ENCODE measurements at regions not wholly inside any gene's neighbourhood (a gene's known extent, or its start where the extent isn't known, plus 50 kb on each side); places are given as distances from the start of the nearest gene placed in this dataset.

DNA sequence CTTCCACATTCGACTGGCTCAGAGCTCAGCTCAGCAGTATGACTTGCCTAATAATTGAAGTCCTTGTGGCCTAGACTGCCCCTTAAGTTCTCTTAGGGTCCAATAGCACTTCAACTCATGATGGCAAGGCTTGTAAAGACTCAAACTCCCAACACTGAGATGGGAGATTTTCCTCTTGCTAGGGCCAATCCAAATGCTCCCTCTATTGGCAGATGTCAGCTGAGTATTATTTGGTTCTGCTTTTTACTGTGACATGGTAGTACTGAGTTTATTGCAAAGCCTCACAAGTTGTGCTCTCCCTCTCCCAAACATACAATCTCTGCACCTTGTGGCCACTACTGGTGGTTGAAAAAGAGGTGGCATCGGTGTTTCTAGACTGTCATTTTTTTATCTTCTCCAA is 164.2 kb downstream of the ALG10 start:
- Mint-ChIP-seq H3K4me3 (ENCODE audit: unreplicated experiment) (no peak overlapping the region), H3K4me1 (ENCODE audit: low read depth, unreplicated experiment) (no peaks in the 10 kb centered on the region), H3K27me3 (ENCODE audit: insufficient read depth, unreplicated experiment) (no peaks in the 10 kb centered on the region), H3K36me3 (ENCODE audit: insufficient read depth, unreplicated experiment) (no peaks in the 10 kb centered on the region), H3K27ac (ENCODE audit: unreplicated experiment) (no peak overlapping the region), H3K9me3 (ENCODE audit: unreplicated experiment) (peaks cover 20% of the 10 kb centered on the region)
- H3K9me3 ChIP-seq = 0 out of 2 replicates have a peak, but pooled peaks cover 11% of the 10 kb centered on the region
- H3K4me3 ChIP-seq (ENCODE audit: low read depth, low read length) = no peak overlapping the region
- no peaks in the 10 kb centered on the region for H3K4me1 ChIP-seq
- no peaks in the 10 kb centered on the region for H3K36me3 ChIP-seq (ENCODE audit: control insufficient read depth, insufficient read depth, low read length)
- CTCF ChIA-PET = no interaction called here
- no peaks in the 10 kb centered on the region for H3K27me3 ChIP-seq (replicated peaks; ENCODE audit: control insufficient read depth, insufficient read depth, low read length)
- BruUV-seq (replicated peaks) = no TSS peak
- TF ChIP-seq, protein P1, sequence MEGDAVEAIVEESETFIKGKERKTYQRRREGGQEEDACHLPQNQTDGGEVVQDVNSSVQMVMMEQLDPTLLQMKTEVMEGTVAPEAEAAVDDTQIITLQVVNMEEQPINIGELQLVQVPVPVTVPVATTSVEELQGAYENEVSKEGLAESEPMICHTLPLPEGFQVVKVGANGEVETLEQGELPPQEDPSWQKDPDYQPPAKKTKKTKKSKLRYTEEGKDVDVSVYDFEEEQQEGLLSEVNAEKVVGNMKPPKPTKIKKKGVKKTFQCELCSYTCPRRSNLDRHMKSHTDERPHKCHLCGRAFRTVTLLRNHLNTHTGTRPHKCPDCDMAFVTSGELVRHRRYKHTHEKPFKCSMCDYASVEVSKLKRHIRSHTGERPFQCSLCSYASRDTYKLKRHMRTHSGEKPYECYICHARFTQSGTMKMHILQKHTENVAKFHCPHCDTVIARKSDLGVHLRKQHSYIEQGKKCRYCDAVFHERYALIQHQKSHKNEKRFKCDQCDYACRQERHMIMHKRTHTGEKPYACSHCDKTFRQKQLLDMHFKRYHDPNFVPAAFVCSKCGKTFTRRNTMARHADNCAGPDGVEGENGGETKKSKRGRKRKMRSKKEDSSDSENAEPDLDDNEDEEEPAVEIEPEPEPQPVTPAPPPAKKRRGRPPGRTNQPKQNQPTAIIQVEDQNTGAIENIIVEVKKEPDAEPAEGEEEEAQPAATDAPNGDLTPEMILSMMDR (IDR thresholded peaks at IDR 0.05; ENCODE audit: insufficient read depth in 1 of 2, low read depth in 1 of 2, low read length in 1 of 2, severe bottlenecking in 1 of 2, unreplicated experiment in 1 of 2) = peak; percentile 19 to 24
- POLR2A ChIA-PET = no interaction called here
- intact Hi-C loops (cut with micrococcal nuclease; ENCODE audit: unreplicated experiment) = loop anchor here (1.0 kb wide), 2 partner anchors 32 to 63 kb away; no protein-coding TSS in a partner anchor
- DNase-seq = no peak

DNA sequence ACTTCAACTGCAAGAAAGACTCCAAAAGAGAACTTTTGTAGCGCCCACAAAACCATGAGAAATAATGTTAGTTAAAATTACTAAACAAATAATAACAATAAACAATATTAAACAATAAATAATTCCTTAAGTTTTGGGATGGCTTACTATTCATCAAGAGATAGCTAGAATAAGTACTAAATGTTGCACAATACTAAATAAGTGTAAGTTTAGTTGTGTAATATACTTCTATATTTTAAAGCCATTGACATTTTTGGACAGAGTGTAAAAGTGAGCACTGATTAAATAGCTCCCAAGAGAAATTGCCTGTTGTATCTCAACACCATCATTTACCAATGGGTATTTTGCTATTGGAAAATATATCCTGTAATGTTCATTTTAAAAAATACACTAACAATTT is 166.7 kb downstream of the ALG10 start:
- H3K27me3 ChIP-seq (replicated peaks; ENCODE audit: control insufficient read depth, insufficient read depth, low read length) = no peaks in the 10 kb centered on the region
- POLR2A ChIA-PET = no interaction called here
- CTCF ChIA-PET = no interaction called here
- Mint-ChIP-seq H3K4me3 (ENCODE audit: unreplicated experiment) (no peak overlapping the region), H3K36me3 (ENCODE audit: insufficient read depth, unreplicated experiment) (no peaks in the 10 kb centered on the region), H3K27ac (ENCODE audit: unreplicated experiment) (no peak overlapping the region), H3K27me3 (ENCODE audit: insufficient read depth, unreplicated experiment) (peaks cover 4% of the 10 kb centered on the region), H3K4me1 (ENCODE audit: low read depth, unreplicated experiment) (no peaks in the 10 kb centered on the region), H3K9me3 (ENCODE audit: unreplicated experiment) (peaks cover under 1% of the 10 kb centered on the region)
- no peaks in the 10 kb centered on the region for H3K36me3 ChIP-seq (ENCODE audit: control insufficient read depth, insufficient read depth, low read length)
- H3K4me1 ChIP-seq = no peaks in the 10 kb centered on the region
- no peak for DNase-seq
- H3K9me3 ChIP-seq = no peaks in the 10 kb centered on the region
- H3K4me3 ChIP-seq (ENCODE audit: low read depth, low read length) = no peak overlapping the region
- intact Hi-C loops (cut with micrococcal nuclease; ENCODE audit: unreplicated experiment) = no loop called here
- no TSS peak for BruUV-seq (replicated peaks)
- TF ChIP-seq, protein P1 (IDR thresholded peaks at IDR 0.05; ENCODE audit: insufficient read depth in 1 of 2, low read depth in 1 of 2, low read length in 1 of 2, severe bottlenecking in 1 of 2, unreplicated experiment in 1 of 2) = no peak

DNA sequence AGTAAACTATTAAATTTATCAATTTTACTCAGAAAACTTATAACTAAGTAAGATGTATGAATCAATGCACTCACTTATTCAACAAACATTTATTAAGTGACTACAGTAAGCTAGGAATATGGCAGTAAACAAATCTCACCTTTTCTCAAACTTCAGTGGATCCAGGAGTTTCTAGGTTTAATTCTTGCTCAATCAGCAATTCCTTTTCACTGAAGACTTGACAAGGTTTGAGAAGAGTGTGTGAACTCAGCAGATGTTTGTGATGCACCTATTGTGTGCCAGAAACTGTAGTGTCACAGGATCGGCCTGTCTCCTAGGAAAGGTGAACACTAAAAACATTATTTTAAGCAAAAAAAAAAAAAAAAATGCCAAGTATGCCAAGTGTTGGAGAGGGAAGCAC is 167.8 kb downstream of the ALG10 start:
- H3K4me1 Mint-ChIP-seq (ENCODE audit: low read depth, unreplicated experiment) = no peaks in the 10 kb centered on the region
- H3K4me3 Mint-ChIP-seq (ENCODE audit: unreplicated experiment) = no peak overlapping the region
- H3K27ac Mint-ChIP-seq (ENCODE audit: unreplicated experiment) = no peak overlapping the region
- Histone ChIP-seq H3K27me3 (replicated peaks; ENCODE audit: control insufficient read depth, insufficient read depth, low read length) (no peaks in the 10 kb centered on the region), H3K4me1 (no peaks in the 10 kb centered on the region), H3K9me3 (no peaks in the 10 kb centered on the region), H3K4me3 (ENCODE audit: low read depth, low read length) (no peak overlapping the region), H3K36me3 (ENCODE audit: control insufficient read depth, insufficient read depth, low read length) (no peaks in the 10 kb centered on the region)
- peaks cover 4% of the 10 kb centered on the region for H3K27me3 Mint-ChIP-seq (ENCODE audit: insufficient read depth, unreplicated experiment)
- no TSS peak for BruUV-seq (replicated peaks)
- H3K36me3 Mint-ChIP-seq (ENCODE audit: insufficient read depth, unreplicated experiment) = no peaks in the 10 kb centered on the region
- POLR2A ChIA-PET = no interaction called here
- no peaks in the 10 kb centered on the region for H3K9me3 Mint-ChIP-seq (ENCODE audit: unreplicated experiment)
- CTCF ChIA-PET = interaction anchor here (1.0 kb wide), 1 partner anchor 67 kb away, joined by 3 read pairs; no protein-coding TSS in a partner anchor
- TF ChIP-seq, protein P1 (IDR thresholded peaks at IDR 0.05; ENCODE audit: insufficient read depth in 1 of 2, low read depth in 1 of 2, low read length in 1 of 2, severe bottlenecking in 1 of 2, unreplicated experiment in 1 of 2) = no peak
- intact Hi-C loops (cut with micrococcal nuclease; ENCODE audit: unreplicated experiment) = no loop called here
- no peak for DNase-seq
